GM12892 (cell line): ENCODE measurements at regions not wholly inside any gene's neighbourhood (a gene's known extent, or its start where the extent isn't known, plus 50 kb on each side); places are given as distances from the start of the nearest gene placed in this dataset.
"Not testable (repeated sequence)": the region's sequence is repeated elsewhere in the genome, so short reads cannot be mapped to it uniquely, and the experiment has no call there.

Experiments
- DNase-seq: peaks from one replicate; pipeline ENCODE4 v3.0.0; 2011; ENCODE audit not compliant: insufficient read length
- FAIRE-seq: peaks from 2 replicates; lab custom pipeline; 2011; peaks lifted over from hg19 to GRCh38; lab: Jason Lieb, UNC
- POLR2A ChIP-seq: IDR thresholded peaks from 2 replicates; pipeline ENCODE4 v1.6.1; 2011; ENCODE audit warnings: low read depth, low read length, control low read depth
- POLR2AphosphoS5 ChIP-seq: IDR thresholded peaks from 2 replicates; pipeline ENCODE4 v1.6.1; 2011; ENCODE audit warnings: low read depth, low read length, control low read depth
- TAF1 ChIP-seq: IDR thresholded peaks from 2 replicates; pipeline ENCODE4 v1.6.1; 2011; ENCODE audit warnings: low read depth, mild to moderate bottlenecking, control low read depth, low read length, borderline replicate concordance

- DNase-seq (no peak), FAIRE-seq (peak; percentile 36)
- TF ChIP-seq TAF1 (no peak), POLR2A (no peak), POLR2AphosphoS5 (no peak)
These were observed 60.8 kb upstream of the CCDC179 start for GRCh38 chr11:22920939-22921565.

- DNase-seq: no peak
- no peak for FAIRE-seq
- TF ChIP-seq POLR2AphosphoS5 (no peak), TAF1 (no peak), POLR2A (no peak)
These were observed 62.4 kb upstream of the CCDC179 start for GRCh38 chr11:22922672-22923071.

GRCh38 chr11:22923561-22923960 lies 63.3 kb upstream of the CCDC179 start:
- TF ChIP-seq POLR2A (no peak), TAF1 (no peak), POLR2AphosphoS5 (no peak)
- FAIRE-seq (no peak), DNase-seq (no peak)

GRCh38 chr11:22926341-22926740 lies 66.1 kb upstream of the CCDC179 start:
- TF ChIP-seq TAF1: no peak
- TF ChIP-seq POLR2A: no peak
- TF ChIP-seq POLR2AphosphoS5: no peak
- FAIRE-seq (no peak), DNase-seq (no peak)

- FAIRE-seq (no peak), DNase-seq (no peak)
- TF ChIP-seq TAF1: no peak
- TF ChIP-seq POLR2AphosphoS5: no peak
- TF ChIP-seq POLR2A: no peak
These were observed 67.5 kb upstream of the CCDC179 start for GRCh38 chr11:22927793-22928192.

- DNase-seq: no peak
- no peak for FAIRE-seq
- TF ChIP-seq POLR2AphosphoS5: no peak
- TF ChIP-seq POLR2A: no peak
- no peak for TF ChIP-seq TAF1
These were observed 68.1 kb upstream of the CCDC179 start for GRCh38 chr11:22928207-22928917.

- DNase-seq: no peak
- no peak for TF ChIP-seq POLR2AphosphoS5
- TF ChIP-seq POLR2A: no peak
- no peak for TF ChIP-seq TAF1
- peak; percentile 76 for FAIRE-seq
These were observed 70.7 kb upstream of the CCDC179 start for GRCh38 chr11:22930816-22931594.

GRCh38 chr11:22938691-22939090 lies 78.4 kb upstream of the CCDC179 start:
- FAIRE-seq (no peak), DNase-seq (no peak)
- no peak for TF ChIP-seq POLR2AphosphoS5
- TF ChIP-seq TAF1: no peak

GRCh38 chr11:22941544-22941943 lies 81.3 kb upstream of the CCDC179 start:
- FAIRE-seq, DNase-seq: not testable (repeated sequence)

- TF ChIP-seq TAF1: no peak
- no peak for TF ChIP-seq POLR2AphosphoS5
- TF ChIP-seq POLR2A: no peak
- FAIRE-seq: peak; percentile 58
- no peak for DNase-seq
These were observed 97.5 kb upstream of the CCDC179 start for GRCh38 chr11:22957786-22958185.

GRCh38 chr11:22974251-22974650 lies 114.0 kb upstream of the CCDC179 start:
- no peak for DNase-seq
- TF ChIP-seq POLR2A: no peak
- TF ChIP-seq TAF1: no peak
- TF ChIP-seq POLR2AphosphoS5: no peak
- FAIRE-seq: no peak

- no peak for TF ChIP-seq POLR2A
- no peak for TF ChIP-seq POLR2AphosphoS5
- no peak for TF ChIP-seq TAF1
- FAIRE-seq (no peak), DNase-seq (no peak)
These were observed 115.9 kb upstream of the CCDC179 start for GRCh38 chr11:22976146-22976545.
